Activated gamma-delta T cell (primary cell): ENCODE measurements at regions not wholly inside any gene's neighbourhood (a gene's known extent, or its start where the extent isn't known, plus 50 kb on each side); places are given as distances from the start of the nearest gene placed in this dataset.

Experiments used
- DNase-seq: peaks from one replicate; lab custom pipeline; 2025; lab: John Stamatoyannopoulos, UW

GRCh38 chr4:121277194-121278105 lies 103.4 kb downstream of the QRFPR start:
- no peak for DNase-seq

GRCh38 chr4:121273191-121273590 lies 107.6 kb downstream of the QRFPR start:
- no peak for DNase-seq

- no peak for DNase-seq
Measured at GRCh38 chr4:121272526-121272925, 108.3 kb downstream of the QRFPR start.

GRCh38 chr4:121270389-121270788 lies 106.3 kb upstream of the TNIP3 start:
- no peak for DNase-seq

- DNase-seq, result no peak
Measured at GRCh38 chr4:121269001-121269400, 104.9 kb upstream of the TNIP3 start.

- no peak for DNase-seq
Measured at GRCh38 chr4:121266982-121267381, 102.9 kb upstream of the TNIP3 start.

DNA sequence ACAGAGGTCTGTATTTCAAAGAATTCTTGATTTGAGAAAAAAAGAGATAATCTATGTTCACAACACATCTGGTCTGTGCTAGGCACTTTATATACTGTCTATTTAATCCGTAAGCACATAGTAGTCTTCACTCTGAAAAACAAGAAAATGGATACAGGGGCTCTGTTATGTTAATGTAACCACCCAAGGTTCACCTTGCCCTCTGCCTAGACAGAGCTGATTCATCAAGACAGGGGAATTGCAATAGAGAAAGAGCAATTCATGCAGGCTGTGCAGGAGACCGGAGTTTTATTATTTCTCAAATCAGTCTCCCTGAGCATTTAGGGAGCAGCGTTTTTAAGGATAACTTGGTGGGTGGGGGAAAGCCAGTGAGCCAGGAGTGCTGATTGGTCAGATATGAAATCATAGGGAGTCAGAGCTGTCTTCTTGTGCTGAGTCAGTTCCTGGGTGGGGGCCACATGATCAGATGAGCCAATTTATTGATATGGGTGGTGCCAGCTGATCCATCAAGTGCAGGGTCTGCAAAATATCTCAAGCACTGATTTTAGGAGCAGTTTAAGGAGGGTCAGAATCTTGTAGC lies 92.9 kb upstream of the TNIP3 start:
- DNase-seq, result no peak

- no peak for DNase-seq
Measured at GRCh38 chr4:121255986-121256750, 92.0 kb upstream of the TNIP3 start.

DNA sequence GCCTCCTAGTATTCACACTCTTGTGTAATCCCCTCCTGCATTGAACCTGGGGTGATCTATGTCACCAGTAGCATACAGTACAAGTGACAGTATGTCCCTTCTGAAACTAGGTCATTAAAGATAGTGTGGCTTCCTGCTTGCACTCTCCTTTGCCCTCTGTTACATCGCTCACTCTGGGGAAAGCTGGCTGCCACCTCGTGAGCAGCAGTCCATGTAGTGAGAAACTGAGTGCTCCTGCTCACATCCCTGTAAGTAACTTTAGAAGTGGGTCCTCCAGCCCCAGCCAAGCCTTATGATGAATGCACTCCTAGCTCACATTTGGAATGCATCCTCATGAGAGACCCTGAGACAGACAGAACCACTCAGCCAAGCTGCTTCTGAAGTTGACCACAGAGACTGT lies 89.8 kb upstream of the TNIP3 start:
- DNase-seq, result peak; percentile 3

DNA sequence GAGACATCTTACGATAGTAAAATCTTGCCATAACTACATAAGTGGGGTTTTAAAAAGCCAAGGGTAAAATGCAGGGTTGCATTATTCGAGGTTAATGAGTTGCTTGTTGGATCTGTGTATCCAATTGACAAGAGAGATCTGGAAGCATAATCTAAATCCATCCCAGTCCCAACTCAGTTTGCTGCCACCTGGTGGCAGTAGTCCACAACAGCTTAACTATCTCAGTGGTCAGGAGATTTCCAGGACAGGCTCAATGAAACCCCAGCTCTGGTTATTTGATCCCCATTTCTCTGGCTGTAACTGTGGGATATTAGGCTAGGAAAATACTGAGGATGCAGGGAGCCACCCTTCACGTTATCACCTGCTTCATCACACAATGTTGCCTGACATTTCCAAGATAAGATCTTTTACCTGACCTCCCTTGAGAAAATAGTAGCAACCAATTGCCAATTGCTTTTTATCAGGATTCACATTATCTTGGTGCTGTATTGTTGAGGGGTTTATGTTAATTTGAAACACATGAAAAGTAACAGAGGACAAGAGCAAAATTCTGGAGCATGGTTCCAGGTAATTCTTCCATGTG lies 88.2 kb upstream of the TNIP3 start:
- no peak for DNase-seq

DNA sequence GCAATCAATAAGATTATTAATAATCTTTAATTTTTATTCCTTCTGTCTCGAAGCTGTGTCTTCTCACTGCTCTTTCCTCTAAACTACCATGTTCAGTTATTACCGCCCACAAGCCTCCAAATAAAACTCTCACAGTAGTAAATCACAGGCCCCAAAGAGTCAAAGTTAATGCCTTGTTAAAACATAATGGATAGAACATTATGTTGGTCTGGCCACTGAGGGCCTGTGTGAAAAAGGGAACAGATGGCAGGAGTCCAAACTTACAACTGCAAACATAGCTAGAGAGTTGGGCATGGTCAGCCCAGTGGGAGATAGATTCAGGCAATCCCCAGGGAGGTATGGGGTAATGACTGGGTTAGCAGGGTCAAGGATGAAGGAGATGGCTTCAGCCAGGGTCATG lies 84.6 kb upstream of the TNIP3 start:
- DNase-seq, result no peak

DNA sequence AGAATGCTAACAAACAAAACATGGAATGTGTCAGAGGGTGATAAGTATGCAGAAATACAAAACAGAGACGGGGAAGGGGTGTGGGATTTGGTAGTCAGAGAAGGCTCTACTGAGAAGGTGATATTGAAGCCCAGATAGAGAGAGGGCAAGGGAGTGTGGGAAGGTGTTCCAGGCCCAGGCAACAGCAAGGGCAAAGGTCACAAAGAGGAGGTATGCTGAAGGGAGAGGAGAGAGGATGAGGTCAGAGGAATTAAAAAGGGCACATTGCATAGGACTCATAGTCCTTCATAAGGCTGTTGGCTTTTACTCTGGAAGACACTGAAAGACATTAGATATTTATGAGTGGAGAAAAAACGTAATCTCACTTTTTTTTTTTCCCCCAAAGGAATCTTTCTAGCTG lies 82.6 kb upstream of the TNIP3 start:
- DNase-seq, result no peak

DNA sequence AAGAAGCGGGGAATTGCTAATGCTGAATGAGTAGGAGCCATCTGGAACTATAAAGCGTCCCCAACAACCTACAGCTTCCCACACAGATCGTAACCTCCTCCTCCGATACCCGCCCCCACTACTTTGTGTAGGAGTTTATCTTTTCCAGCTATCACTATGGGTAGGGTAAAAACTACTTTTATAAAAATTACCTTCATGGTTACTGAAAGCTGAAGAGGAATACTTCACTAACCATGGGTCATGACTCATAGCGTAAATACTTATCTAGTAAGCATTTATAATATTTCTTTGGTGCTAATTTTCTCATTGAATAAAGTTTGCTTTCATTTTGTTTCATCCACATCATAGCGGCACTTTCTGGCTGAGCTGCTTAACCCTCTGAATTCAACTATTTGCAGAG lies 79.4 kb upstream of the TNIP3 start:
- no peak for DNase-seq

DNA sequence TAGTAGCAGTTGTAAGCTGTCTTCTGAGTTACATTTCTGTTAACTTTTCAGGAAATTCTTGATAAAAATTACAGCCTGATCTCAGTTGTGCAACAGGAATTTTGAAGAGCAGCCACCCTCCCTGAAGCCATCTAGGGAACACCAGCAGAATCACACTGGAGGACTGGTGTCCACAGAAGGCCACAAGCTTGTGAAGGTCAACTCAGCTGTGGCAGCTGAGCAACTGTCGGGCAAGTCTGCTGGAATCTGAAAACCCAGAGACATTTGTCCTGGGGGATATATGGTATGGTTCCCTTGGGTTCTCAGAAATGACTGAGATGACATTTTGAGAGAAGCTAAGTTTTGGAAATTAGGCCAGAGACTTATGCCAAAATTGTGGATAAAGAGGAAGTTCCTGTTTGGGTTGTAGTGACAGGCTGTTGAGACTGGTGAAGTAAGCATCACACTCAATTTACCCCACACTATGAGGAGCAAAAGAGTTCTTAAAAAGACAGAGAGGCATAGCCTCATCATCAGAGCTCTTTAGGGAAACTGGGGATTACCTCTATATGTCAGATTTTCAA lies 78.1 kb upstream of the TNIP3 start:
- no peak for DNase-seq

DNA sequence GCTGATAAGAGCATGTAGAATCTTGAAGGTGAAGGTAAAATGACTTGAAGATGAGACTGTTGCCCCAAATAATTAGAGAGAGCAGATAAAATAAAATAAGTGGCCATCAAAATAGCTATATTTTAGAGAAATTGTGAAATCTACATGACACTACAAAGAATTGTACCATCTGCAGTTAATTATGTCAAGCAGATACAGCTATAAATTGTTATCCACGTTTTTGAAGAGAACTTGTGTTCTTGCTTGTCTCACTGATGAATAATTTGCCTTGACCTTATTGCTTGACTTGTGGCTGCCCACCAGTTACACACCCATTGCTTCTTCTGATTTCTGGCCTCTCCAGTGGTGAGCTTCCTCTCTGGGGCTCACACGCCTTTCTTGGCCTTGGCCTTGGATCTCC lies 75.8 kb upstream of the TNIP3 start:
- no peak for DNase-seq

DNA sequence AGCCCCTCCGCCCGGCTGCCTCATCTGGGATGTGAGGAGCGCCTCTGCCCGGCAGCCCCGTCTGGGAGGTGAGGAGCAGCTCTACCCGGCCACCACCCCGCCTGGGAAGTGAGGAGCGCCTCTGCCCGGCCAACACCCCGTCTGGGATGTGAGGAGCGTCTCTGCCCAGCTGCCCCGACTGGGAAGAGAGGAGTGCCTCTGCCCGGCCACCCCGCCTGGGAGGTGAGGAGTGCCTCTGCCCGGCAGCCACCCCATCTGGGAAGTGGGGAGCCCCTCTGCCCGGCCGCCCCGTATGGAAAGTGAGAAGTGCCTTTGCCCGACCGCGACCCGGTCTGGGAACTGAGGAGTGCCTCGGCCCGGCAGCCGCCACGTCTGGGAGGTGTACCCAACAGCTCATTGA lies 74.3 kb upstream of the TNIP3 start:
- peak; percentile 4 for DNase-seq

- no peak for DNase-seq
Measured at GRCh38 chr4:121237069-121237399, 72.9 kb upstream of the TNIP3 start.

DNA sequence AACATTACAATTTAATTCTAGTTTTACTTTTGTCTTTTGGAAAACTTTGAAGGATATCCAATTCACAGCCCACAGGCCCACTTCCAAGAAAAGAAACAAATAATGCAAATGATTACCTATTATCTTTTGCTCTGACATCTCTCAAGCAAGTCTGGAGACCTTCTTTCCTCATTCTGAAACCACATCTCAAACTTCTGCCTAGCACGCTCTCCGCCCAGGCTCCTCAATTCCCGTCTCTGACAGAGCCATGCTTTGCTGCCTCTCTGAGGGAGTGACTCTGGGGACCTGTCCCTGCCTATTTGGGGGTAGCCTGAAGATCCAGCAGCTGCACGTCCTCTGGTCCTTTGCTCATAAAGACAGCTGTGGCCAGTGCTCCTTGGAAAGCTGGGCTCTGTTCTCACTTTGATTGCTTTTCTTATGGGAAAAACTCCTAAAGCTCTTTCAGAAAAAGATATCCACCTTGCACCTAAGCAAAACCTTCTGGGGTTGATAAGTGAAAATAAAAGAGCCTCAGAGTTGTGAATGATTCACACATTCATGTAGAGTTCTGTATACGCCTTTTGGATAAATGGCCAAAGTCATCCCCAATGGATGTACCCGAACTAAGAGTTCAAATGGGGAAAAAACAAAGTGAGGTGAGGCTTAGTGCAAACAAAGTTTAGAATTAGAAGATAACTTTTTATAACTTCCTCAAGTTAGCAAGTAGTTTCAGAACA lies 72.4 kb upstream of the TNIP3 start:
- no peak for DNase-seq

DNA sequence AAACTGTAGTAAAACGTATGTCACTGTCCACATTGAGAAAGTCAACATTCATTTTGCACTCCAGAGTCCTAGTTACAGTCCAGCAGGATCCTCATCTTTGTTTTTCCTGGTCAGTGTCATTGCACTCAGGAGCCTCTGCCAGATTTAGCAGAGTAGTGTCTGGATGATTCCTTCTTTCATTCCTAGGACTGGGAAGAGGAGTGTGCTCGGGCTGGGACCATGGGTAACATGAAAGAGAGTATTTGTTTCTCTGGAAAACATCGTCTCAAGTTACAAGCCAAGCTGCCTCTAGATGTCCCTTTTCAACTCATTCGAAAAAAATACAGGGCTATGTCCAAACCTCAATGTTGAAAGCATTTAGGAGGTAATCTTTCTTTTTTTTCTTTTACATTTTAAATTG lies 69.9 kb upstream of the TNIP3 start:
- DNase-seq, result no peak

- no peak for DNase-seq
Measured at GRCh38 chr4:121229993-121230392, 65.9 kb upstream of the TNIP3 start.

GRCh38 chr4:121228848-121229247 lies 64.7 kb upstream of the TNIP3 start:
- DNase-seq, result no peak

DNA sequence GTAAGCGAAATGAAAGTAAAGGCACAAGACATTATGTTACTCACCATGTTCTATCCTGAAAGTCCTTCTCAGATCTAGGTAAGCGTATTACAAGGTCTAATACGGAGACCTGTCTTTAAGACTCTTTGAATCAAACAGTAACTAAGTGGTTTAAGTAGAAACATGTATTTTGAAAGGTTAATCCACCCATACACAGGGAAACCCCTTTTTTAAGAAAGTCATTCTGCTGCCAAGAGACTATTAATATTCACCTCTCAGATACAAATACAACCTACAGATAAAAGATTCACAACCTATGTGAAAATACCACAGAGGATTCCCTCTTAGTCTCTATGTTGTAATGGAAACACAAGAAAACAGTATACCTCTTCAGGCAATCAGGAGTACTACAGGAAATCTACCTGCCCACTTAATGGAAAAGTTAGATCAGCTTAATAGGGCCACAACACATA lies 63.2 kb upstream of the TNIP3 start:
- DNase-seq, result no peak
